Stimulated activated CD4-positive, alpha-beta T cell treated with anti-CD3 and anti-CD28 coated beads, TNF-alpha, amount 100 ng/mL, for 24 hours (primary cell): ENCODE measurements at regions not wholly inside any gene's neighbourhood (a gene's known extent, or its start where the extent isn't known, plus 50 kb on each side); places are given as distances from the start of the nearest gene placed in this dataset.

Experiments used
- DNase-seq, 3 experiments: peaks; one replicate each; pipeline ENCODE4 v3.0.0-alpha.2; 2020; ENCODE audit warnings: low read depth in 3 of 3

GRCh38 chr14:101325319-101325718 is 236.0 kb upstream of the DIO3 start:
- no peak for DNase-seq

- no peak for DNase-seq
Observed at GRCh38 chr14:101328412-101329028, 232.8 kb upstream of the DIO3 start.

GRCh38 chr14:101330416-101331140 is 230.7 kb upstream of the DIO3 start:
- no peak for DNase-seq

- no peak for DNase-seq
Observed at GRCh38 chr14:101331141-101331525, 230.2 kb upstream of the DIO3 start.

- no peak for DNase-seq
Observed at GRCh38 chr14:101331661-101332169, 229.6 kb upstream of the DIO3 start.

- DNase-seq: no peak
Observed at GRCh38 chr14:101332281-101332680, 229.0 kb upstream of the DIO3 start.

- DNase-seq: no peak
Observed at GRCh38 chr14:101333335-101334280, 227.7 kb upstream of the DIO3 start.

- no peak for DNase-seq
Observed at GRCh38 chr14:101334656-101335055, 226.6 kb upstream of the DIO3 start.

- DNase-seq: no peak
Observed at GRCh38 chr14:101335061-101335661, 226.1 kb upstream of the DIO3 start.

- no peak for DNase-seq
Observed at GRCh38 chr14:101336183-101336582, 225.1 kb upstream of the DIO3 start.

- no peak for DNase-seq
Observed at GRCh38 chr14:101337053-101337452, 224.2 kb upstream of the DIO3 start.

- DNase-seq: no peak
Observed at GRCh38 chr14:101340556-101340955, 220.7 kb upstream of the DIO3 start.

GRCh38 chr14:101347893-101348777 is 213.2 kb upstream of the DIO3 start:
- DNase-seq: no peak

- DNase-seq: no peak
Observed at GRCh38 chr14:101349108-101349507, 212.2 kb upstream of the DIO3 start.

GRCh38 chr14:101350021-101350420 is 211.3 kb upstream of the DIO3 start:
- DNase-seq: no peak

- DNase-seq: no peak
Observed at GRCh38 chr14:101350691-101351090, 210.6 kb upstream of the DIO3 start.

- no peak for DNase-seq
Observed at GRCh38 chr14:101351146-101351545, 210.1 kb upstream of the DIO3 start.

GRCh38 chr14:101351769-101352168 is 209.5 kb upstream of the DIO3 start:
- no peak for DNase-seq

GRCh38 chr14:101352567-101352966 is 208.7 kb upstream of the DIO3 start:
- DNase-seq: no peak

GRCh38 chr14:101353422-101353821 is 207.9 kb upstream of the DIO3 start:
- DNase-seq: no peak

- DNase-seq: no peak
Observed at GRCh38 chr14:101354726-101355125, 206.6 kb upstream of the DIO3 start.
